PC-3 (cell line): ENCODE measurements at regions not wholly inside any gene's neighbourhood (a gene's known extent, or its start where the extent isn't known, plus 50 kb on each side); places are given as distances from the start of the nearest gene placed in this dataset.

Source experiments
- CTCF ChIP-seq: fragments of 300-600 bp; sonication (generic); conservative IDR thresholded peaks from 2 replicates; pipeline ENCODE4 v1.5.1; 2017; ENCODE audit warnings: antibody characterized with exemption, low read depth, mild to moderate bottlenecking, low read length
- EZH2 ChIP-seq: fragments of 300-600 bp; sonication (generic); IDR thresholded peaks from one replicate; pipeline ENCODE4 v1.6.1; 2017; ENCODE audit warnings: antibody characterized with exemption, mild to moderate bottlenecking, low read length; ENCODE audit not compliant: unreplicated experiment
- EZH2phosphoT487 ChIP-seq: fragments of 300-600 bp; sonication (generic); IDR thresholded peaks from 2 replicates; pipeline ENCODE4 v1.6.1; 2018; ENCODE audit warnings: mild to moderate bottlenecking, antibody characterized with exemption, low read length, borderline replicate concordance

- no peak for TF ChIP-seq CTCF
- no peak for TF ChIP-seq EZH2phosphoT487
- no peak for TF ChIP-seq EZH2
Measured at GRCh38 chr6:14964556-14965270, 281.2 kb upstream of the JARID2 start.
